ENCODE measurements at regions not wholly inside any gene's neighbourhood (a gene's known extent, or its start where the extent isn't known, plus 50 kb on each side); places are given as distances from the start of the nearest gene placed in this dataset.
A peak's percentile ranks its signal among the peaks of the same experiment; 100 is the strongest.

GRCh38 chr5:39711821-39712220 is 287.0 kb upstream of the DAB2 start:
- DNase-seq (ENCODE audit: low read depth): no peak
- TF ChIP-seq CTCF (IDR thresholded peaks at IDR 0.05; ENCODE audit: insufficient read depth, low read depth, low read length, missing control alignments): no peak
- H3K4me3 ChIP-seq (ENCODE audit: low read depth, low read length): no peak overlapping the region

DNA sequence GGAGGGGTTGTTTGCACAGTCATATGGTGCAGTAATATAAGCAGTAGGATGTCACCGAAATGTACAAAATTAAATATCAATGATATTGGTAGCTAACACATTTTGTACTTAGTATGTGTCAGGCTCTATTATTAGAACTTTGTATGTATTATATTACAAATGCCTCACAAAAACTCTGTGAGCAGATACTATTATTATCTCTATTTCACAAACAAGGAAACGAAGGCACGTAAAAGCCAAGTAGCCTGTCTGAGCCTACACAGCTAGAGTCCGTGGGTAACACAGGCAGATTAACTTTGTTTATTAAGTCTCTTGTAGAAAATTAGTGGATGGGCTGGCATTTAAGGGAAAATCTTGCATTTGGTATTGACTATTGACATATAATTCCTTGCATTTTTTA is 284.3 kb upstream of the DAB2 start:
- H3K4me3 ChIP-seq (ENCODE audit: low read depth, low read length): no peak overlapping the region
- no peak for DNase-seq (ENCODE audit: low read depth)
- TF ChIP-seq CTCF (IDR thresholded peaks at IDR 0.05; ENCODE audit: insufficient read depth, low read depth, low read length, missing control alignments): no peak

DNA sequence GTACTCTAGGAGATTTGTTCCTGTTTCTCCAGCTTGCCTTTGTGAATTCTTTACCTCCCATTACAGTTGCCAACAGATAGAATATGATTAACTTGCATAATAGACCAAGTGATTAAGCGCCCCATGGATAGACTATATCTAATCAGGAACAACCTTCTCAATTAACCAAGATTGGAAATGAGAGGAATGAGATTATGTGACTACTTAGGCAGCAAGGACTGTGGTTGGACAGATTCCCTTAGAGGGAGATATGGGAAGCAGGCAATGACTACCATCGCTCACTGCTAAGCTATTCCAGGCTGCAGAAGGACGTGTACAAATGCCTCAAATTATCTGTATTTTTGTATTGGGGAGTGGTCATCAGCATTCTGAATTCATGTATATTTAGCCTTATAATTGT is 278.1 kb upstream of the DAB2 start:
- no peak for DNase-seq (ENCODE audit: low read depth)
- no peak overlapping the region for H3K4me3 ChIP-seq (ENCODE audit: low read depth, low read length)
- TF ChIP-seq CTCF (IDR thresholded peaks at IDR 0.05; ENCODE audit: insufficient read depth, low read depth, low read length, missing control alignments): no peak

- H3K4me3 ChIP-seq (ENCODE audit: low read depth, low read length): no peak overlapping the region
- no peak for TF ChIP-seq CTCF (IDR thresholded peaks at IDR 0.05; ENCODE audit: insufficient read depth, low read depth, low read length, missing control alignments)
- DNase-seq (ENCODE audit: low read depth): peak; percentile 3
Observed at GRCh38 chr5:39700523-39700922, 275.7 kb upstream of the DAB2 start.

- no peak for DNase-seq (ENCODE audit: low read depth)
- H3K4me3 ChIP-seq (ENCODE audit: low read depth, low read length): no peak overlapping the region
- no peak for TF ChIP-seq CTCF (IDR thresholded peaks at IDR 0.05; ENCODE audit: insufficient read depth, low read depth, low read length, missing control alignments)
Observed at GRCh38 chr5:39698838-39699560, 274.2 kb upstream of the DAB2 start.

GRCh38 chr5:39697881-39698280 is 273.1 kb upstream of the DAB2 start:
- no peak for TF ChIP-seq CTCF (IDR thresholded peaks at IDR 0.05; ENCODE audit: insufficient read depth, low read depth, low read length, missing control alignments)
- DNase-seq (ENCODE audit: low read depth): no peak
- H3K4me3 ChIP-seq (ENCODE audit: low read depth, low read length): no peak overlapping the region
